ENCODE measurements at regions not wholly inside any gene's neighbourhood (a gene's known extent, or its start where the extent isn't known, plus 50 kb on each side); places are given as distances from the start of the nearest gene placed in this dataset.
A peak's percentile ranks its signal among the peaks of the same experiment; 100 is the strongest.

GRCh38 chr5:144084971-144085370 lies 85.5 kb downstream of the YIPF5 start:
- DNase-seq = no peak

DNA sequence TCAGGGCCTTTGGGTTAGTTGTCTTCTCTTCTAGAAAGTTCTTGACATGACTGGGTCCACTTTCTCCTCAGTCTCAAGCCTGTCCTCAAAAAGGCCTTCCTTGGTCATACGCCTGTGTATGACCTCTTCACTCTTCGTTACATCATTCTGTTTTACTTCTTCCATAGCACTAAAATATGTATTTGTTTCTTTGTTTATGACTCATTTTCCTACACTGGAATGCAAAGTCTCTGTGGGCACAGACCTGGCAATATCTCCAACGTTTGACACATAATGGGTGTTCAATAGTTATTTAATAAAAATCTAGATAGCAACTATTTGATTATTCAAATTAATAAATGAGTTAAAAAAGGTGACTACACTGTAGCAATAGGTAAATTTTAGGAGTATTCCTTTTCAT lies 85.1 kb downstream of the YIPF5 start:
- DNase-seq = no peak

DNA sequence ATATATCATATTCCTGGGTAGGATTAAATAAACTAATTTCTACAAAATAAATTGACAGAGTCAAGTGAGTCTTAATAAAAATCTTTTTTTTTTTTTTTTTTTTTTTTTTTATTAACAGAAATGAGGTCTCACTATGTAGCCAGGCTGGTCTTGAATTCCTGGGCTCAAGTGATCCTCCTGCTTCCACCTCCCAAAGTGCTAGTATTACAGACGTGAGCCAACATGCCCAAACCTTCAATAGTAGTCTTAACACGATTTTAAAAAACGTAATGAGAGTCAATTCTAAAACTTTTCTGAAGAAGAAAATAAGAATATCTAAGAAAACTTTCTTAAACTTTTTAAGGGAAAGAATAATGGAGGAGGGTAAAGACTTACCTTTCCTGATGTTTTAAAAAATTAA lies 84.2 kb downstream of the YIPF5 start:
- DNase-seq = no peak

DNA sequence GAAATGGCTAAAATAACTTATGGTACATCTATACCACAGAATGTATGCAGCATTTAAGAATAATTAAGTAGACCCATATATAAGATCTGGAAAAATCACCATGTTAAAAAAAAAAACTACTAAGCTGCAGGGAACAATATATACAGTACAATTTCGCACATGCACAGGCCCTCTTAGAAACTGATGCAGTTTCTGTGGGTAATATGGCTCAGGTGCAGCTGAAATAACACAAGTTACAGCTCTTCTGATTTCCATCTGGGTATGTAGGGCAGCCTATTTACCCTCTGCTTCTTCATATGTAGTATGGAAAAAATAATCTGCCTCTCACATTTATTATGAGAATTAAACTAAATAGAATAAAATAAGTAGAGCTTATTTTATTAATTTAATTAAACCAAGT lies 82.9 kb downstream of the YIPF5 start:
- DNase-seq = peak; percentile 25

GRCh38 chr5:144088206-144089064 lies 82.0 kb downstream of the YIPF5 start:
- DNase-seq = no peak

DNA sequence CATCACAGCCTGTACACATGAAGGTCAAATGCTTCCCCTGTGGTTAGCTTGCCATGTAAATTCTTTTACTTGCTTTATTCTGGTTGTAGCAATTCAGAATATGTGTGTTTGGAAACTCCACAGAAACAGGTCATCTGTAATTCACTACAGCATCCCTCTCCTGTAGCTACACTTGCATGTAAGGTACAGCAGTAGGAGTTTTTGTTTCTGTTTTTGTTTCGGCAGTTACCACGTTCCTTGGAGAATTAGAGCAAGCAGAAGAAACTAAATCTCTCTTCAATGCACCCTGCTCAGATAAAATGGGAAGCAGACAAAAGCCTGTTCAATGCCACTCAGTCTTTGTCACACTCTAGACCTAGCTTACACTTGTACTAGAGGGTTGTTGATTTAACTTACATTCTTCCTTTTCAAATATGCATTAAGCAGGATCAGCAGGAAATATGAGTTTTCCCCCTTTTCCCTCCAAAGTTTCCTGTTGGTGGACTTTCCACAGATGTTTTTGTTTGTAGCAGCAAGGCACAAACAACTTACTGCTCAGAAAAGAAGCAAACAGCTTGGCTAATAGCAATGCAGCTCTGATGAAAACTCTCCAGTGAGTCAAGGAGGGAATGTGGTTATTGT lies 80.9 kb downstream of the YIPF5 start:
- no peak for DNase-seq

GRCh38 chr5:144092508-144092907 lies 78.0 kb downstream of the YIPF5 start:
- no peak for DNase-seq

- DNase-seq = no peak
Measured at GRCh38 chr5:144093400-144093799, 77.1 kb downstream of the YIPF5 start.

- no peak for DNase-seq
Measured at GRCh38 chr5:144093868-144094267, 76.6 kb downstream of the YIPF5 start.

- no peak for DNase-seq
Measured at GRCh38 chr5:144100702-144101101, 69.8 kb downstream of the YIPF5 start.

GRCh38 chr5:144101616-144102015 lies 68.8 kb downstream of the YIPF5 start:
- DNase-seq = no peak

DNA sequence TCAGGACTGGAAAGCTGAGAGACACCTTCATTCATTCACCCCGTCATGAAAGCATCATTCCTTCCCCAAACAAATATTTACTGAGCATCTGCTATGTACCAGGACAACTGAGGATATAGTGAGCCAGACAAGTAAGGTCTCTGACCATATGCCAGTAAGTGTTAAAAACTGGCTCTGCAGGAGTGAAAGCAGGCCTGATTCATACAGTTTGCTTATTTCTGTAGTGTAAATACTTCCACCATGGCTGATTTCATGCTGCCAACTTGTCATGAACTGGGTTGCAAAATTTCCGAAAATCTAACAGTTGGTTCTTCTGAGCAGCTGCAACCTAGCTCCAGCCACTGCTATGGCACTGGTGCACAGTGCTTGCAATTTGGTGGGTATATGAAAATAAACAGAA lies 68.1 kb downstream of the YIPF5 start:
- DNase-seq = no peak

DNA sequence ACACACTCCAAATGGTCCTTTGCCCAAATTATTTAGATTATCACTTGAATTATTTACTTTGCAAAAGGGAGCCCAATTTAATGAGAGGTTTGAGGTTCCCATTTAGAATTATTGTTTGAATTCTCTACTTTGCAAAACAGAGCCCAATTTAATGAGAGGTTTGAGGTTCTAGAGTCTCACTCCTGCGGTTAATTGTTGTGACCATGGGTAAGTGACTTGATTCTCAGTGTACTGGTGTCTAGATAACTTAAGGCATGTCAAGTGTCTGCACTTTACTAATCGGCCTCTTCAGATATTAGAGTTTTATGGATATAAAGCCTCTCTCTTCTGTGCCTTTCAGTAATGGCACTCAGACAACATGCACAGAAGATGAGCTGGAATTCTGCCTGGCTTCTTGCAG lies 67.5 kb downstream of the YIPF5 start:
- no peak for DNase-seq

DNA sequence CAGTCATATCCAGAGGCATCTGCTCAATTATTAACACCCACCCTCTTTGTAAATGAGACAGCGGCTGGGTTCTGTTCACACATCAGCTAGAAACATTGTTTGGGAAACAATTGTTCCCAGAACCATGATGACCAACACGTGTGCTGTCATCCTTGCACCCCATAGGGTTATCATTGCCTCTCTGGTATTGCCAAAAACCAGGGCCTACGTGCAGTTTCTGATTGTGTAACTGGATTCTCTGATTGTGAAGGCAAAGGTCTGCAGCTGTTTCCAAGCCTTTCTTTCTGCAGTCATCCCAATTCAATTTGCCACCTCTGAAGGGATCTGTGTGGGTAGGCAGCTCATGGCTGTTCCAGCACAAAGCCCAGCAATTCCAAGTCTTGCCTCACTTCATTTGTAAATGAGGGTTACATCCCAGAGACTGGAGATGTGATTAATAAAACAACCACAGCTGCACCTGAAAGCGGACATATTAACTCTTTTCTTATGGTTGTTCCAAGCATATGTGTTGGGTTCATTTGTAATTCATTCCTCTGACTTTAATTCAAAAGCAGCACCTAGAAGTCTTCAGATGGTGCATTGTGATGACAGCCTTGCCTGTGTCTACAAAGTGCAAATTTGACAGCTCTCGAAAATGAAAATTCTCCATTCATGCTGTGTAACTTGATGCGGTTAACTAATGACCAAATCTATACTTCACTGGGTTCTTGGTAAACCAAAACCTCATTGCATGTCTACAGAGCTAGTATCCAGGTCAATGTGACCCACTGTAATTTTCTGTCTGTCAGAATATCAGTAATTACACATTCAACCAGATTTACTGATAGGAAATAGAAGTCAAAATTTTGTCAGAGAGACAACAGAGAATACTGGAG lies 66.6 kb downstream of the YIPF5 start:
- DNase-seq = no peak

DNA sequence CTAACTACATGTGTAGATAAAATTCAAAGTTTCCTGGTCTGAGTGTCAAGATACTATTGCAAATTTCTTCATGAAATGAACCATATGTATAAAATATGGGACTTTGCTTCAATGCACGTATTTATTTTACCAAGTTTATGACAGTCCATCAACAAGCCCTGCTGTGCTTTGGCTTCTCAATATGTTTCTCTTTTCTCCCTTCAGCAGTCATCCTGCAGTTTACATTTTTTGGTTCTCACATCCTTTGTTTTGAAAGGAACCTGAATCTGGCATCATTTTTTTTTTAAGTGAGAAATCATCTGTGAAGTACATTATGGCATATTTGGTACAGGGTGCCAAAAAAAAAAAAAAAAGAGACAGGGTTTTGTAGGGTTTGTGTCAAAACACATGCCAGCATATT lies 65.1 kb downstream of the YIPF5 start:
- DNase-seq = no peak

- DNase-seq = no peak
Measured at GRCh38 chr5:144108131-144108530, 62.3 kb downstream of the YIPF5 start.

Measured in SHP77 treated with DMSO at 0.1 percent for 48 hours (cell line).